ENCODE measurements at regions not wholly inside any gene's neighbourhood (a gene's known extent, or its start where the extent isn't known, plus 50 kb on each side); places are given as distances from the start of the nearest gene placed in this dataset.

DNA sequence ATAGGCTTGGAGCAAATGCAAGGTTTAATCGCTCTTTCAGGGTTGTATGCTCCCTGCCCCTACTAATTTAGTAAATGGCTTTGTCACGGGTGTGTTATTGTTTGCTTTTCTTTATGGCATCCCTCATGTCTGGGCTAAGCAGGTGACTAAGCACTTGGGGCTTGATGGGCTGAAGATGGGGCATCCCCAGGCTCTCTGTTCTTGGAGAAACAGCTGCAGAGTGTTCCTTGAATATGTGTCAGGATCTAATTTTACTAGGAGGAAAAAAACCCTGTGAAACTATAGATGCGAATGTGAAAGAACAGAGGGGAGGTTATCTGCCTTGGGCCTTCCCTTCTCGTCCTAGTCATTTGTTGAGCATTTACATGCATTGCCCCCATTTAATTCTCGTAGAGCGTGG lies 94.7 kb upstream of the TAF1B start:
- TF ChIP-seq POLR2A (IDR thresholded peaks at IDR 0.05) (no peak), EP300 (IDR thresholded peaks at IDR 0.05) (no peak)
- TF ChIP-seq, protein P1, sequence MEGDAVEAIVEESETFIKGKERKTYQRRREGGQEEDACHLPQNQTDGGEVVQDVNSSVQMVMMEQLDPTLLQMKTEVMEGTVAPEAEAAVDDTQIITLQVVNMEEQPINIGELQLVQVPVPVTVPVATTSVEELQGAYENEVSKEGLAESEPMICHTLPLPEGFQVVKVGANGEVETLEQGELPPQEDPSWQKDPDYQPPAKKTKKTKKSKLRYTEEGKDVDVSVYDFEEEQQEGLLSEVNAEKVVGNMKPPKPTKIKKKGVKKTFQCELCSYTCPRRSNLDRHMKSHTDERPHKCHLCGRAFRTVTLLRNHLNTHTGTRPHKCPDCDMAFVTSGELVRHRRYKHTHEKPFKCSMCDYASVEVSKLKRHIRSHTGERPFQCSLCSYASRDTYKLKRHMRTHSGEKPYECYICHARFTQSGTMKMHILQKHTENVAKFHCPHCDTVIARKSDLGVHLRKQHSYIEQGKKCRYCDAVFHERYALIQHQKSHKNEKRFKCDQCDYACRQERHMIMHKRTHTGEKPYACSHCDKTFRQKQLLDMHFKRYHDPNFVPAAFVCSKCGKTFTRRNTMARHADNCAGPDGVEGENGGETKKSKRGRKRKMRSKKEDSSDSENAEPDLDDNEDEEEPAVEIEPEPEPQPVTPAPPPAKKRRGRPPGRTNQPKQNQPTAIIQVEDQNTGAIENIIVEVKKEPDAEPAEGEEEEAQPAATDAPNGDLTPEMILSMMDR (IDR thresholded peaks at IDR 0.05), result no peak

Measured in gastroesophageal sphincter (tissue), 3 donors.